Fibroblast of skin of scalp (primary cell): ENCODE measurements at regions not wholly inside any gene's neighbourhood (a gene's known extent, or its start where the extent isn't known, plus 50 kb on each side); places are given as distances from the start of the nearest gene placed in this dataset.
"Not testable (repeated sequence)": the region's sequence is repeated elsewhere in the genome, so short reads cannot be mapped to it uniquely, and the experiment has no call there.

Experiments used
- DNase-seq: peaks from one replicate; pipeline ENCODE4 v3.0.0-alpha.2; 2013

- no peak for DNase-seq
Observed at GRCh38 chr6:159397753-159398152, 228.6 kb downstream of the FNDC1 start.

GRCh38 chr6:159395609-159396008, 226.4 kb downstream of the FNDC1 start:
- DNase-seq: no peak

DNA sequence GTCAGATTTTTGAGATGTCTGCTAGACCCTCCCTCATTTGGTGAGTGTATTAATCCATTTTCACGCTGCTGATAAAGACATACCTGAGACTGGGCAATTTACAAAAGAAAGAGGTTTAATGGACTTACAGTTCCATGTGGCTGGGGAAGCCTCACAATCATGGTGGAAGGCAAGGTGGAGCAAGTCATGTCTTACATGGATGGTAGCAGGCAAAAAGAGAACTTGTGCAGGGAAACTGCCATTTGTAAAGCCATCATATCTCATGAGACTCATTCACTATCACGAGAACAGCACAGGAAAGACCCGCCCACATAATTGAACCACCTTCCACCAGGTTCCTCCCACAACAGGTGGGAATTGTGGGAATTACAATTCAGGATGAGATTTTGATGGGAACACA, 223.5 kb downstream of the FNDC1 start:
- DNase-seq: not testable (repeated sequence)

- peak; percentile 27 for DNase-seq
Observed at GRCh38 chr6:159390381-159390780, 221.2 kb downstream of the FNDC1 start.

GRCh38 chr6:159389695-159390094, 220.5 kb downstream of the FNDC1 start:
- DNase-seq: no peak

- DNase-seq: no peak
Observed at GRCh38 chr6:159380114-159380513, 210.9 kb downstream of the FNDC1 start.

DNA sequence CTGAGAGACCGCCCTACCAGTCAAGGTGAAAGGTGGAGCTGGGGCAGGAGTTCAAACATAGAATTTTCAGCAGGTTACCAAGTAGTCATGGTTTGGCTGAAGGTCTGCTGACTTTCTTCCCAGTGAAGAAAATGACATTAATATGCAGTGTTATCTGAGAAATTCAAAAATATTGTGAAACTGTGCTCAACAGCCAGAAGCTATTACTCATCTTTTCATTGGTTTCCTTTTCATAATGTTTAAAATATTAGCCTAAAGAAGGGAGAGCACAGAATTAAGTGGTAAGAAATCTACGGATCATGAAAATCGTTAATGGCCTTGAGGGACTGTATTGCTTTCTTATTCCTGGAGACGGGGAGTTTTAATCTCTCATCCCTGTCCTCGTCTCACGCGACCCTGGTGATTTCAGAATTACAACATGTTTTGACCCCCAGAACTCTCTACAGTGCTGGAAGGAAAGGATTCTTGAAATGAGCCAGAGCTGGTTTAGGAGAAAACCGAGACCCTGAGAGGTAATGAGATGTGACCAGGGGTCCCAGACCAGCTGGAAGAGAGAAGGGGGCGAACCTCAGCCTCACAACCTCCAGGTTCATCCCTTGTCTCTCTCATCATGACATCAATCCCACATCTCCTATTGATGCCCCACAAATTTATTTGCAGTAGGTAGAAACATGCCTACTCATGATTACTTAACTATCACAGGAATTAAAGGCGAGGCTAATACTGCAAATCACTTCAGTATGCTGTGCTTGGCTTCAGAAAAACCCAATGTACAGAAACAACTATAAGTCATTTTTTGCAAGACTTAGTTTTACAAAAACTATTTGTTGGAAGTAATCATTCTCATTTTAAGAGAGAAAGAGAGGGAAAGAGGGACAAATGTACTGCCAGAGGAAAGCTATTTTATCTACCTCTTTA, 209.5 kb downstream of the FNDC1 start:
- peak; percentile 8 for DNase-seq

DNA sequence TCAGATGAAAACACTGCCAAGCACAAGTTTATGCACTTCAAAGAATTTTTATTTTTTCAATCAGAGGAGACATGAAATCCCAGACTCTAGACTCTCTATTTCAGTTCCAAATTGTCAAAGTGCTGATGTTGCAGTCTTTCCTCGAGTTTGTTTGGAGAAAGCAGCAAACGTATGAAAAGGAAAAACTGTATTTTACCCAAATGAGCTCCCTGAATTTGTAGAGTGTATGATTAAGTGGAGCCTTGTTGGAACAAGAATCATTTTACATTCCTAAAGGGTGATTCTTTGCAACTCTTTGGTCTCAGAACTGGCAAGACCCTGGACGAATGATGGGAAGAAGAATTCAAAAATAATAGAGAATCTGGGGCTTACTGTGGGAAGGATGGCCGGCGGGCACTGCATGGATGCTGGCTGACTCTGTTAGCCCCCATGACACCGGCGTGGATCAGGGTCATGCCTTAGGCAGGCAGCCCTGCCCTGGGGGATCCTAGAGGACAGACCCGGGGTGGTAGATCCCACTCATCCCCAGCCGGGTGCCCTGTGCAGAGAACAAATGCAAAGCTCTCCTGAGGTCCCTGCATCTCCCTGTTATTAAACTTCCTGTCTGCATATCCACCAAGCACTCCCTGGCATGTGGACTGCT, 207.4 kb downstream of the FNDC1 start:
- DNase-seq: peak; percentile 30

- no peak for DNase-seq
Observed at GRCh38 chr6:159375014-159375413, 205.8 kb downstream of the FNDC1 start.

DNA sequence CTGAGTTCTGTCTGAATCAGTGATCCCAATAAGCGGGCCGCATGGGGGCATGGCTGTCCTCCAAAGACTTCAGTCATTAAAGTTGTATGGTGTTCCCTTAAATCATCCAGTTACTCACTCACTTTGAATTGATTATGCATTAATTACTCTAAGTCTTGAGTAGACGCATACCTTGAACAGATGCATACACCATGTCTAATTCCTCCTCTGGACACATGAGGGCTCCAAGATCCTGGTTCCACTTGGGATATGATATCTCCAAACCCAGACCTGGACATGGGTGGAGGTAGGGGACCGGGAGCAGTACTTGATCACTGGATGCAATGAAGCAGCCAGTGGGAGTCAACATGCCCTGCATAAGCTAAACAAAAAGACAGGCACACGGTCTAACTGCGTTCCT, 204.5 kb downstream of the FNDC1 start:
- DNase-seq: no peak

GRCh38 chr6:159372333-159372732, 203.1 kb downstream of the FNDC1 start:
- no peak for DNase-seq

GRCh38 chr6:159360306-159360705, 191.1 kb downstream of the FNDC1 start:
- no peak for DNase-seq

DNA sequence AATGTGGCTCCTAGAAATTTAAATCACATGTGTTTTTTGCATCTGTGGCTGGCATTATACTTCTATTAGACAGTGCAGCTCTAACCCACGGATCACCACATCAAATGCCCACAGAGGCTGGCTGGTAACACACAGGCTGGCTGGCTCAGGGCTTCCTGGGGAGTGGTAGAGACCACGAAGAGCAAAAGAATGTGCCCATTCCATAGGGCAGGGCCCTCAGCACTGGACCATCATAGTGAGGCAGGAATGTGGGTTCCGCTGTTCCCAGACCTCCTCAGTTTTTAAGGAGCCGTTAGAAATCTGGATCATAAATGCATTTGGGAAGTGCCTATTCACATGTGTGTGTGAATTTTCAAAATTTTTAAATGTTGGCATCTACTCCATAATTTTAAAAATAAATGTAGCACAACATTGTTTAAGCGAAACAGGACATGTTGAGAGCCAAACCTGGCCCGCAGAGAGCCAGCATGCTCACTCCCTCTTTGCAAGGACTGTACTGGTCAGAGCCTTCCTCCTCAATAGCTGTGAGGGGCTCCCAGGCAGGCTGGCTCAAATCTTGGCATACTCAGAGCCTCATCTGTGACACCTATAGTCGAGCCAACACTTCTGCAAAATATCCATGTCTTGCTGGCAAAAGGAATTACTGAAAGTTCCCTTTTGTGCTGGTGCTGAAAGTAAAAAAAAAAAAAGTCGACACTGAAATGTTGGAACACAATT, 190.5 kb downstream of the FNDC1 start:
- DNase-seq: no peak

DNA sequence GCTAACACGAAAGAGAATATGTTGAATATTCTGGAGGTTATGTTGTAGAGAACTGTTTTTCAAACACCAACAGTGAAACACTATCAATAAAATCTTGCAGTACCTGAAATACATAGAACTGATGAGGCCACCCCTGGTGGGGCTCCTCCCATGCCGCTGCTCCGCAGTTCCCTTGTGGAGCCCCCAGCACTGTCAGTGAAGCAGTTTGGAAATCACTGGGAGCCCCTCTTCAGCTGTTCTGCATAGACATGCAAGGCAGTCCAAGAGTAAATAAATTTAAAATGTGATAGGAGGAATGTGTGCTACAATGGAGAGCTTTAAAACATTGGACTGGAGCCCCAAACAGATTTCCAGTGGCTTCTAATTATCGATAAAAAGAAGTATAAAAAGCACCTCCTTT, 189.4 kb downstream of the FNDC1 start:
- no peak for DNase-seq

- no peak for DNase-seq
Observed at GRCh38 chr6:159357211-159357915, 188.2 kb downstream of the FNDC1 start.

- DNase-seq: no peak
Observed at GRCh38 chr6:159353193-159353592, 184.0 kb downstream of the FNDC1 start.

DNA sequence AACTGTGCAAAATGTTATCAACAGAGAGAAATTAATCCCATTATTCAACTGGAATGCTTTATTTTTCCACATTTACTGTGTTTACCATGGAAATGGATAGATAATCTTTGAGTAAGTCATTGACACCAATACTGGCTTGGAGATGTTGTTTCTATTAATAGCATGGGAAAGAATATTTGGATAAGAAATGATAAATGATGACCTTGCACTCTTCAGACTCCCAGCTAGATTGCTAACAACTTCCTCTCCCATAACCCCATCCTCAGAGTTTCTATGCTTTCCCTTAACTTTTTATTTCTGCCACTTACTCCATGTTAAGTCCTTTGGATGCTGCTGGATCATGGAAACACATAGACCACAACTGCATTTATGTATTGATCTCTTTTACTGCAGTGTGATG, 182.5 kb downstream of the FNDC1 start:
- DNase-seq: no peak

DNA sequence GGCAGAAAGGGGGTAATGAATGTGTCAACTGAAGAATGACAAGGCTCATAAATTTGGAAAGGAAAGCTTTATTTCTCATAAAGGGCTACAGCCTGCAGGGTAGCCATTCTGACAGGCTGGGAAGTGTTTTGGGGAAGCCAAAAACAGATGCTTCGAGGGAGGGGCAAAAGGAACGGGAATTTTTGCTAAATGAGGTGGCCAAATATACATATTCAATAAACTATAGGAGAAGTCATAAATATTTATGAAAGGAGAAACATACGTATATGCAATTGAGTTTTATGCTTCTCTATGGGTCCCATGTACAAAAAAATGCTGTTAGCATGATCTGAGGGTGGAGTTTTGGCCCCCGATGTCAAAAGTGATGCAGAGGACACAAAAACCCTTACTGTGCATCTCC, 180.7 kb downstream of the FNDC1 start:
- DNase-seq: no peak

DNA sequence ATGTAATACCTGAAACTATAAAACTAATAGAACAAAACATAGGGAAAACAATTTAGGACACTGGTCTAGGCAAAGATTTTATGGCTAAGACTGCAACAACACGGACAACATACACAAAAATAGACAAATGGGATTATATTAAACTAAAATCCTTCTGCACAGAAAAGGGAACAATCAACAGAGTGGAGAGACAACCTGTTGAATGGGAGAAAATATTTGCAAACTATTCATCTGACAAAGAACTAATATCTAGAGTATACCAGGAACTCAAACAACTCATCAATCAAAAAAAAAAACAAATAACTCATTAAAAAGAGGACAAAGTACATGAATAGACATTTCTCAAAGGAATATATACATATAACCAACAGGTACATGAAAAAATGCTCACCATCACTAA, 174.5 kb downstream of the FNDC1 start:
- DNase-seq: no peak

DNA sequence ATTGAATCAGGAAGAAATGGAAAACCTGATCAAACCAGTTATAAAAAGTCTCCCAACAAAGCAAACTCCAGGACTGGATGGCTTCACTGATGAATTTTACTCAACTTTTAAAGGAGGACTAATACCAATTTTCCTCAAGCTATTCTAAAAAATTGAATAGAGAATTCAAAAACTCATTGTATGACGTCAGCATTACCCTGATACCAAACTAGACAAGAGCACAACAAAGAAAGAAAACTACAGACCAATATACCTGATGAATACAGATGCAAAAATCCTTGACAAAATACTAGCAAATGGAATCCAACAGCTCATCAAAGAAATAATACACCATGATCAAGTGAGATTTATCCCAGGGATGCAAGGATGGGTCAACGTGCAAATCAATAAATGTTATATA, 172.9 kb downstream of the FNDC1 start:
- no peak for DNase-seq

DNA sequence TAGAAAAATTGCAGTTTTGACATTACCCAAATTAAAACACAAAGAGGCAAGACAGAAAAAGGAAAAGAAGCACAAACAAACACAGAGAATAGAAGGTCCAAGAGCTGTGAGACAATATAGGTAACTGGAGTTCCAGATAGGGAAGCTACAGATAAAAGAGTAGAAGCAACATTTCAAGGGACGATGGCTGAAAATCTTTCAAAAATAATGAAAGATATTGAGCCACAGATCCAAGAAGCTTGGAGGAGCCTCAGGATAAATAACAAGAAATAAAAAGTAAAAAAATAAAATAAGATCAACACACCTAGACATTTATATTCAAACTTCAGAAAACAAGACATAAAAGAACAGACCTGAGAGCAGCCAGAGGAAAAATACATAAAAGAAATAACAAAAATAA, 164.9 kb downstream of the FNDC1 start:
- no peak for DNase-seq

GRCh38 chr6:159331451-159331850, 162.3 kb downstream of the FNDC1 start:
- DNase-seq: no peak

GRCh38 chr6:159329081-159329480, 159.9 kb downstream of the FNDC1 start:
- no peak for DNase-seq
